ENCODE measurements at regions not wholly inside any gene's neighbourhood (a gene's known extent, or its start where the extent isn't known, plus 50 kb on each side); places are given as distances from the start of the nearest gene placed in this dataset.

- Histone ChIP-seq H3K4me1 (peaks cover 0 to 10% (median 0%) of the 10 kb centered on the region in 4 donors), H3K9me3 (no peaks in the 10 kb centered on the region), H3K36me3 (no peaks in the 10 kb centered on the region), H3K27ac (no peak overlapping the region), H3K27me3 (no peaks in the 10 kb centered on the region), H3K4me3 (no peak overlapping the region)
- in situ Hi-C loops (cut with MboI; ENCODE audit: low pct_ligation_motif_present in 1 of 4, low pct_unique_long_range_greater_than_20kb in 1 of 4, low sequenced_read_pairs in 3 of 4): no loop called here
- 76 to 85% methylated on average over 3 of the region's 3 CpGs for WGBS, 2 donors (ENCODE audit: low coverage in 1 of 2)
- DNase-seq: no peak
- intact Hi-C loops (cut with DNase I; ENCODE audit: low total_unique reads): no loop called here
- TF ChIP-seq POLR2AphosphoS5 (IDR thresholded peaks at IDR 0.05) (no peak), EP300 (IDR thresholded peaks at IDR 0.05; ENCODE audit: low read depth) (no peak), CTCF (IDR thresholded peaks at IDR 0.05) (no peak), POLR2A (IDR thresholded peaks at IDR 0.05) (no peak)
Measured at GRCh38 chr12:115132905-115133304, 448.9 kb upstream of the TBX3 start.

GRCh38 chr12:115132145-115132544 lies 448.2 kb upstream of the TBX3 start:
- Histone ChIP-seq H3K27me3 (no peaks in the 10 kb centered on the region), H3K4me1 (peaks cover 0 to 10% (median 0%) of the 10 kb centered on the region in 4 donors), H3K9me3 (no peaks in the 10 kb centered on the region), H3K36me3 (no peaks in the 10 kb centered on the region), H3K4me3 (no peak overlapping the region), H3K27ac (no peak overlapping the region)
- no peak for DNase-seq
- in situ Hi-C loops (cut with MboI; ENCODE audit: low pct_ligation_motif_present in 1 of 4, low pct_unique_long_range_greater_than_20kb in 1 of 4, low sequenced_read_pairs in 3 of 4) (no loop called here), intact Hi-C loops (cut with DNase I; ENCODE audit: low total_unique reads) (no loop called here)
- WGBS, 2 donors (ENCODE audit: low coverage in 1 of 2): 46 to 68% methylated on average over 3 of the region's 3 CpGs
- no peak for TF ChIP-seq EP300 (IDR thresholded peaks at IDR 0.05; ENCODE audit: low read depth)
- TF ChIP-seq CTCF (IDR thresholded peaks at IDR 0.05): no peak
- TF ChIP-seq POLR2A (IDR thresholded peaks at IDR 0.05): no peak
- no peak for TF ChIP-seq POLR2AphosphoS5 (IDR thresholded peaks at IDR 0.05)

- no peak for DNase-seq
- intact Hi-C loops (cut with DNase I; ENCODE audit: low total_unique reads): no loop called here
- WGBS, 2 donors (ENCODE audit: low coverage in 1 of 2): 37 to 50% methylated on average over 1 of the region's 1 CpG
Measured at GRCh38 chr12:115129727-115130126, 445.8 kb upstream of the TBX3 start.

GRCh38 chr12:115121053-115121452 lies 437.1 kb upstream of the TBX3 start:
- Histone ChIP-seq H3K27ac (no peak overlapping the region), H3K27me3 (no peaks in the 10 kb centered on the region), H3K9me3 (no peaks in the 10 kb centered on the region), H3K4me3 (no peak overlapping the region), H3K36me3 (no peaks in the 10 kb centered on the region), H3K4me1 (no peaks in the 10 kb centered on the region)
- DNase-seq: no peak
- TF ChIP-seq EP300 (IDR thresholded peaks at IDR 0.05; ENCODE audit: low read depth) (no peak), POLR2A (IDR thresholded peaks at IDR 0.05) (no peak), POLR2AphosphoS5 (IDR thresholded peaks at IDR 0.05) (no peak), CTCF (IDR thresholded peaks at IDR 0.05) (no peak)
- in situ Hi-C loops (cut with MboI; ENCODE audit: low pct_ligation_motif_present in 1 of 4, low pct_unique_long_range_greater_than_20kb in 1 of 4, low sequenced_read_pairs in 3 of 4): no loop called here
- intact Hi-C loops (cut with DNase I; ENCODE audit: low total_unique reads): no loop called here

More at GRCh38 chr12:115129727-115130126, 445.8 kb upstream of the TBX3 start:
- Histone ChIP-seq H3K4me1 (no peaks in the 10 kb centered on the region), H3K27ac (no peak overlapping the region), H3K36me3 (no peaks in the 10 kb centered on the region), H3K4me3 (no peak overlapping the region), H3K27me3 (no peaks in the 10 kb centered on the region), H3K9me3 (no peaks in the 10 kb centered on the region)
- TF ChIP-seq EP300 (IDR thresholded peaks at IDR 0.05; ENCODE audit: low read depth): no peak
- no peak for TF ChIP-seq POLR2A (IDR thresholded peaks at IDR 0.05)
- TF ChIP-seq POLR2AphosphoS5 (IDR thresholded peaks at IDR 0.05): no peak
- TF ChIP-seq CTCF (IDR thresholded peaks at IDR 0.05): no peak
- in situ Hi-C loops (cut with MboI; ENCODE audit: low pct_ligation_motif_present in 1 of 4, low pct_unique_long_range_greater_than_20kb in 1 of 4, low sequenced_read_pairs in 3 of 4): no loop called here
